Stimulated activated naive CD8-positive, alpha-beta T cell treated with anti-CD3 and anti-CD28 coated beads, Interleukin-15, amount 100 ng/mL, for 72 hours (primary cell): ENCODE measurements at regions not wholly inside any gene's neighbourhood (a gene's known extent, or its start where the extent isn't known, plus 50 kb on each side); places are given as distances from the start of the nearest gene placed in this dataset.

Experiments
- ATAC-seq: fragments of 150-1000 bp; cut with Tn5 transposase; 2 replicates; pipeline ENCODE4 v1.10.0; 2021; ENCODE audit warnings: mild to moderate bottlenecking, moderate library complexity
- DNase-seq, 2 donors: peaks; one replicate each; pipeline ENCODE4 v3.0.0; 2021 to 2022
- H3K27ac Mint-ChIP-seq, 2 donors: one replicate each; pipeline ENCODE4 v1.8.0; 2022; ENCODE audit warnings: mild to moderate bottlenecking in 2 of 2, mixed read lengths in 2 of 2, moderate library complexity in 2 of 2
- H3K27me3 Mint-ChIP-seq: one replicate; pipeline ENCODE4 v1.8.0; 2022; ENCODE audit warnings: mixed read lengths
- H3K4me1 Mint-ChIP-seq: one replicate; pipeline ENCODE4 v1.8.0; 2022; ENCODE audit warnings: mild to moderate bottlenecking, mixed read lengths
- H3K4me3 Mint-ChIP-seq, 2 donors: one replicate each; pipeline ENCODE4 v1.8.0; 2022; ENCODE audit warnings: mild to moderate bottlenecking in 2 of 2, mixed read lengths in 2 of 2, moderate library complexity in 1 of 2
- H3K9me3 Mint-ChIP-seq, 2 donors: one replicate each; pipeline ENCODE4 v1.8.0; 2022; ENCODE audit warnings: mixed read lengths in 2 of 2

- Mint-ChIP-seq H3K4me1 (peaks cover 17% of the 10 kb centered on the region), H3K27ac (no peak overlapping the region)
- no peak for ATAC-seq
These were observed 138.0 kb downstream of the MTX3 start for GRCh38 chr5:79853028-79853427.

GRCh38 chr5:79851391-79851863 lies 139.6 kb downstream of the MTX3 start:
- Mint-ChIP-seq H3K4me3 (no peak overlapping the region), H3K9me3 (no peaks in the 10 kb centered on the region), H3K4me1 (peaks cover 9% of the 10 kb centered on the region), H3K27me3 (peaks cover 9% of the 10 kb centered on the region), H3K27ac (no peak overlapping the region)
- ATAC-seq (no peak), DNase-seq (no peak)

More at GRCh38 chr5:79853028-79853427, 138.0 kb downstream of the MTX3 start:
- no peaks in the 10 kb centered on the region for H3K27me3 Mint-ChIP-seq
- no peak for DNase-seq
- no peaks in the 10 kb centered on the region for H3K9me3 Mint-ChIP-seq
- no peak overlapping the region for H3K4me3 Mint-ChIP-seq

- H3K4me1 Mint-ChIP-seq = peaks cover 13% of the 10 kb centered on the region
- H3K27ac Mint-ChIP-seq = no peak overlapping the region
- H3K9me3 Mint-ChIP-seq = no peaks in the 10 kb centered on the region
- ATAC-seq (no peak), DNase-seq (no peak)
- H3K4me3 Mint-ChIP-seq = no peak overlapping the region
- peaks cover 9% of the 10 kb centered on the region for H3K27me3 Mint-ChIP-seq
These were observed 140.1 kb downstream of the MTX3 start for GRCh38 chr5:79850941-79851340.

GRCh38 chr5:79850316-79850822 lies 140.7 kb downstream of the MTX3 start:
- no peak for ATAC-seq
- peaks cover 19% of the 10 kb centered on the region for H3K4me1 Mint-ChIP-seq

GRCh38 chr5:79849486-79850315 lies 141.4 kb downstream of the MTX3 start:
- H3K4me3 Mint-ChIP-seq = no peak overlapping the region
- H3K4me1 Mint-ChIP-seq = peaks cover 22% of the 10 kb centered on the region
- no peak for ATAC-seq
- H3K27ac Mint-ChIP-seq = no peak overlapping the region
- DNase-seq = no peak
- peaks cover 9% of the 10 kb centered on the region for H3K27me3 Mint-ChIP-seq
- no peaks in the 10 kb centered on the region for H3K9me3 Mint-ChIP-seq

More at GRCh38 chr5:79850316-79850822, 140.7 kb downstream of the MTX3 start:
- no peak for DNase-seq
- Mint-ChIP-seq H3K27me3 (peaks cover 9% of the 10 kb centered on the region), H3K4me3 (no peak overlapping the region), H3K9me3 (no peaks in the 10 kb centered on the region), H3K27ac (no peak overlapping the region)
